ENCODE measurements at regions not wholly inside any gene's neighbourhood (a gene's known extent, or its start where the extent isn't known, plus 50 kb on each side); places are given as distances from the start of the nearest gene placed in this dataset.

DNA sequence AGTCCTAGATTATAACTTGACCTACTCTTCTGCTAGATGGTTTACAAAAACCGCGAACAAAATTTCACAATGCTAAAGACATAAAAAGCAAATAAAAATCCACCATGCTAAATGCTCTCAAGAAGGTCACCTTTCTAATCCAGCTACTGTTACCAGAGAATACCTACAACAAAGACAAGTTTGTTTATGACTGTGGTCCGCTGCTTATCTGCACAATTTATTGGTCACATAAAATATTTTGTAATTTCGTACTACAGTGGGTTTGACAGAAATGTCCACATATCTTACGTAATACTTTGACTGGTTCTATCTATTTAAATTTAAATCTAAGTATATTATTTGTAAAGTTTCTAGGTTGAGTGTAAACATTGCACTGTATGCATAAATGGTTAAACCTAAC is 257.6 kb upstream of the ZNF608 start:
- DNase-seq: no peak

DNA sequence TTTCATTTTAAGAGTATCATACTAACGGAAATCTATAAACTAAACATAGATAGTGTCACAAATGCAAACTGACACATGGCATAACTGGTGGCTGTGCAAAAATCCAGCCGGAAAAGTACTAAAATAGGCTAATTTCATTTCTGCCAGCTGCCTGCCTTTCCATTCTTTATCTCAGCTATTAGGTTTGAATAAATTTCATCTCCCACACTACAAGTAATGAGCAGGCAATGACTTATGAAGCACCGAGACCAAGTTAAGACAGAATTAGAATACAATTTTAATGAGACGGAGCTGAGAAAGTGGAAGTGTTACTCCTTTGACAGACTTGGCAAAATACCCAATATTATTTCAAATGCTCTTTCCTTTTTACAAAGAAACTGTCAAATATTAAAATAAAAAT is 258.8 kb upstream of the ZNF608 start:
- DNase-seq: no peak

DNA sequence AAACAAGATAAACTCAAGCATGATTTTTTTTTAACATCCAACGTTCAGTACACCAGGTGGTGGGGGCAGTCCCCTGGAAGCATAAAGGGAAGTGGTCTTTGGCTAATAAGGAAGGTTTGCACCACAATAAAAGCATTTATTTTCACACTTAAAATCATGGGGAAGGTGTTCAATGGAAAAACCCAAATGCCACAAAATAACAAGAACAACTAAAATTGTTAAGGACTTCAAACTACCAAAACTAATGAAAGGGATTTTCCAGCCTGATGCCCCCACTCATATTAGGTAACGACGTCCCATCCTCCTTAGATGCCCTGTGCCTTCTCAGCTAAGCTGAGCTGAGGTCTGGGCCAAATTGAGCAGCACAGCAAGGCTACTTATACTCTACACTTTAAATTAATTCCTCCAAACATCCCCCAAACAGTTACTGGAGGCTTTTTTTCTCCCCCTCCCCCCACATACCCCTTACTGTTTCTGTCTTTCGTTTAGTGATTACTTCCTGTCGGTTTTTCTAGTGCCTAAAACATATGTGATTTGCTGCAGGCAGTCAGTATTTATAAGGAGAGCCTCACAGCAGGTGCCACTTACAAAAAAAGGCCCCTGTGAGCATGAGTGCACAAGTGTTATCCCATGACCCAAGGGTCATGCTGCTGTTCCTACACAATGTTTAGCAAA is 259.7 kb upstream of the ZNF608 start:
- no peak for DNase-seq

DNA sequence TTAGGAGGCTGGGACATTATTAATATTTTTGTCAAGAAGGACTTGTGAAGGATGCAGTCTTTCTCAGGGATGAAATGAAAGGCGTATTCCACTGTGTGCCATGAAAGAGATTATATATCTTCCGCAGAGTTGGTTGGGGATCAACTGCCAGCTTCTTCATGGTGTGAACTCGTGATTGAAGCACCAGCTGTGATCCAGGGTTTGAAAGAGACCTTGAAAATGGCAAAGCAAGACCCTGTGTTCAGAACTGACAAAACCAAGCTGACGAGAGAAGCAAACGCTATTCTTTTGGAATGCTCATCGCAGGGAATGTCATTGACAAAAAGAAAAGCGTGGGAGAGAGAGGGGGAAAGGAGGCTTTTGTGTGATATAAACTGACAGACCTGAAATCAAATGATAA is 263.9 kb upstream of the ZNF608 start:
- DNase-seq: no peak

DNA sequence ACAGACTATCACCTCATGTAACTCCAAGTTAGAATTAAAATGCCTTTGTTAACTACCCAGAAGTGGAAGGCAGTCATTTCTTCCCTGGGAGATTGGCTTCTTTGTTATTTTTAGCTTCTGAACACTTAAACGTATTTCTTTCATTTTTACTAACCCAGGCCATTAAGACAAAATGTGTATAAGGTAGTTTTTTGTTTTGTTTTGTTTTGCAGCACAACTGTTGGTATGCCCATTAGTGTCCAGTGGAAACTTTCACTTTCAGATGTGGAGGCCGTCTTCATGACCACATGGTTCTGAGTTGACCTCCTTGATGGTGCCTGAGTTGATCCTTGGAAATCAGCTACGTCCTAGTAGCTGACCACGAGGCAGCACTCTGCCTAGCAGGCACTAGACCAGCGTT is 264.6 kb upstream of the ZNF608 start:
- no peak for DNase-seq

DNA sequence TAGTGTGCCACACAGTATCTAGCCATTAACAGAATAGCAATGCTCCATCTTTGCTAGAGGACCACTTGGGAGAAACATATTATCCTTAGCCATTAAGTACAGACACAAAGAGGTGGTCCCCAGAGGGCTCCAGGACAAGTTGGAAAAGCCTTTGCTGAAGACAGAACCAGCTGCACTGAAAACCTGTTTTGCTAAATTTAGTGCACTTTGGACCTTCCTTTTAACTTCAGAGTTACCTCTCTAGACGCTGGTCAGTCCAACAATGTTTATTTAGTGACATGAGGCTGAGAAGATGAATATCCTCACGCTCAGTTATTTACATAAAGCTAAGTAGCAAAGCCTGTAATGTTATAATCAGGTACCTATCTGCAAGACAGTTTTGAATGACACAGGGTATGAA is 265.0 kb upstream of the ZNF608 start:
- DNase-seq: no peak

DNA sequence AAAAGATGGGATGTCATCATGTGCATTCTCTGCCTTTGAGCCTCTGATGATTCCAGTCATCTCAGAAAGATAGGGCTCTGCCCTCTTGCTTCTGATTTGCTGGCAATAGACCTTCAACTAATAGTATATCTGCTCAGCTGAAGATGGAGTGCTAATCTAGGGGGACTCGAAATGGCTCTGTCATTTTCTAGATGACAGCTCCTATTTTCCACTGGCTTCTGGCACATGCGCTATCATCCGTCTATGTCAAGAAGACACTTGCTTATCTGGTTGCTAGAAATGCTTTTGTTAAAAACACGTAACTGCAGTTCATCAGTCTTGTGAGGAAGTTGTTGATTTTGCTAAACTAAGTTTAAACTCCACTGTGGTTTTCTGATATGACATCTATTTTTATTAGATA is 265.5 kb upstream of the ZNF608 start:
- DNase-seq: no peak

DNA sequence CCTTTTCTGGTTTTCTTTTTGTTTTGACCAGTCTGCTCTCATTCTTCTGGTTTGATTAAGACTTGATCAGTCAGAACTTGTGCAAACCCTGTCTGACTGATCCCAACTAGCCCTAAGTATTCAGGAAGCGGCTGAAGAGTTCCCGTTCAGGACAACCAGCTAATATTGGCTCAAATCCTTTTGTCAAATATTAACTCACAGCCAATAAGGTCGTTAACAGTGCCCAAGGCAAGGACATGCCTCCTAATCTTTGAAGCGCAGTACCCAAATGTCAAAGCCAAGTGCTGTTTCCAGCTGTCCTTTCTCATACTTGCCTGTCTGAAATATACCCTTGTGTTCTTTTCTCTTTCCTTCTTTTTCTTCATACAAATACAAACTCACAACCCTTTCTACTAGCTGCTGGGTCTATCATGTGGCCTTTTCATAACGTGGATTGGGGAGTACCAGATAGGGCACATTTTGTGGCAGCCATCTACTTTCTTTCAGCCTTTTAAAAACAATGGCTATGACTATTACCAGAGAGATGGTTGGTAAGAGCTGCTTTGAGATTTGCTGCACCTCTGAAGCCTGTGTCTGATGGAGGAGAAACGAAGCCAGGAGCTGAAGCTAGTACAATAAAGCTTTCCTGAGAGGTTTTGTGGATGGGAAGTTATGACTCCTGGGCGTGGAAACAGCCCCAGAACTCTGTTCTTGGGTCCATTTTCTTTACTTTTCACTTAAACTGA is 266.4 kb upstream of the ZNF608 start:
- no peak for DNase-seq

DNA sequence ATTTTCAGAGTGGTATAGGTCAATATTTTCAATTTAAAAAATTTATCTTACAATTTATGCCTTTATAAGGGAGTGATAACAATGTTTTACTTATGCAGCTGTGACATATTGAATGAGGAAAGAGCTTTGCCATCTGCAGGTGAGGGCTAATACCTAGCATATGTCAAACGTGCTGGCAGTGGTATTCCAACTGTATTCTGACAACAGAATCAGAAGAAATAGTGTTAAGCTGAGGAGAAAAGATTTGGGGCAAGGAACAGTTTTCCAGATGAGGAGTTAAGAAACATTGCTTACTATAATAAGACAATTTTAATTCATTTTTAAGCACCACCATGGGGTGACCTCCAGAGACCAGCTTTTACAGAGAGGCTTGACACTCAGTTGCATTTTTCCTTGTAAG is 267.8 kb upstream of the ZNF608 start:
- DNase-seq: no peak

DNA sequence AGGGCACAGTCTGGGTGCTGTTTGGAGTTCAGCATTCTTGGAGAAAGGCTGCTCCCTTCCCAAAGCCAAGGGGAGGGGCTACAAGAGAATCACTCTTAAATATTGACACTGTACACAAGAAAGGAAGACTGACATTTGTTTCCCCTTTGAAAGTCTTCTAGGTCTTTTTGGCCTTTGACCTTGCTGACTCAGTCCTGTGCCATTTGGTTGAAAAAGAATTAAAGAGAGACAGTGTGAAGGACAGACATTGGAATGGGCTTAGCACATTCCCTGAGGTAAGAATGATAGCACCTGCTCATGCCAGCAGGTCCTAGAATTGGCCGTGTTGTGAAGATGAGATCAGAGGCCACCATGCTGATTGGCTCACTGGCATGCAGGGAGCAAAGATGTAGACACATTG is 271.4 kb upstream of the ZNF608 start:
- no peak for DNase-seq

DNA sequence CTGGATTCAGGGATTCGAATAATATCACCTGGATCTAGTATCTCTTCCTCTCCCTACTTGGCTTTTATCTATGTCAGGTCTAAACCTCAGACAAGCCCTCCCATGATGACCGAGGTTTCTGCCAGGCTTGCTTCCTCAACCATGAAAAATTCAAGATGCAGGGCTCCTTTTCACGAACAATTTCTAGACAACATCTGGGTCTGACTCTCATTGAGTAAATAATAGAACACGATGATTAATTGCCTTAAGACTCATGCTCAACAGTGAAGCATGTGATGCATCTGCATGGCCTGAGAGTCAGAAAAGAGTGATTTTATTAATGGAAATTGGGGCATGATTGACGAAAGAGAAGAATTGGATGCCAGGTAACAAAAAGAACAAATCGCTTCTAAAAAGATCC is 277.2 kb upstream of the ZNF608 start:
- no peak for DNase-seq

DNA sequence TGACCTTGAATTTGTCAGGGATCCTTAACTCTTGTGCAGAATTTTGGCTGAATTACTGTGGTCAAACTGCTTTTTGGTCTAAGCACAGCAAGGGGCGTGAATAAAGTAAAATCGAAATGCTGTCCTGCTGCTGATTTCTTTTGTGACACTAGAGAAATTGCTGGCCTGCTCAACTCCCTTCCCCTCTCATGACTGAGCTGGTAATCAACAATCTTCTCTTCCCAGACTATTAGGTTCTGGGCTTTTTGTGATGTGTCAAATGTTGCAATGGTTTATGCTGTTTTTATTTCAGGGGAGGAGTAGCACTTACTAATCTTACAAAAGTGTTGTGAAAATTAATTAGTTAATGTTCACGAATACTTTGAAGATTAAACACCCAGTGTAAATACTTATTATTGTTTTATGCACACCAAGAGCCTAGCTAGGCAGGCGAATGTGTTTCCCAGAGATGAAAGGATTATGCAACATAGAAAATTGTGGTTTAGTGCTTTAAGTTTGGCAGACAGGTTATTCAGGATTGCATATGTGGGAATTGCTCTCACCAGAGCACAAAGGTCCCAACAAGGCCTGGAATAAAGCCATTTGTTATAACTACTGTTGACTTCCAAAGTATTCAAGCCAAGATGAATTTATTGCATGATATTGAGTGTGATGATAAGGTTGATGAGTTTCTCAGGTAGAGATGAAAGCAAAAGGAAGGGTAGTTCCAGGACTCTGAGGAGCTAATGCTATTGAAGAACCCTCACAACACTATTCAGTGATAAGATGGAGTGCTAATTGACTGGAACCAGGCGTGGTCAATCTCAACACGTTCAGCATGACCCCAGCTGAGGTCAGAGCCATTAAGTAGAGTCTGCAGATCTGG is 280.7 kb upstream of the ZNF608 start:
- DNase-seq: no peak

DNA sequence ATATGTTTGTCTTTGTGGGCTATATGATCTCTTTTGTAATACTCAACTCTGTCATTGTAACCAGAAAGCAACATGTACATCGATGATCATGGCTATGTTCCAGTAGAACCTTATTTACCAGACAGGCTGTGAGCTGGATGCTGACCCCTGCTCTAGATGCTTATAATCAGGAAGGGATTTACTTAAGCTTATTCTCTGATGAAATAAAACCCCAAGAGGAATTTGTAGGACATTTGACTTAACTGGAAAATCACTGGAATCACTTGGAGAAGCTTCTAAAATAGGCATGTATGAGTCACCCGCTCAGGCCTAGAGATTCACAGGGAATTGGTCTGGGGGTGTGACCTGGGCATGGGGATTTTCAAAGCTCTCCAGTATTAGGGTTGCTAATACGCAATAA is 285.8 kb upstream of the ZNF608 start:
- DNase-seq: no peak

DNA sequence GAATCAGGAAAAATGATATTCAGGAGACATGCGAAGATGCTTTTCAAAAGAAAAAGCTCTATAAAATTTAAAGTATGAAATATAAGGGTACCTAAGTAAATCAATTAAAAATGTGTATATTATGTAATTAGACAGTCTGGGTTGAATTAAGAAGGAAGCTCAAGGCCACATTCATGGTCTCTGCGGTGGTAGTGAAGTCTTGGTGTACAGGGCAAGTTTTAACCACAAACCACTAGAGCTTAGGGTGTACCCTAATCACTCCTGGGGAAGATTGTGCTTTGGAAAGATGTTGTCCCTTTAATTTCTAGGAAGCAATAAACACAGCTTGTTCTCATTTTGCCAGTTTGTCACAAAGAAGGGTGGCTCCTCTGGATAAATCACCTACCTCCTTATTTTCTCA is 287.2 kb upstream of the ZNF608 start:
- DNase-seq: no peak

DNA sequence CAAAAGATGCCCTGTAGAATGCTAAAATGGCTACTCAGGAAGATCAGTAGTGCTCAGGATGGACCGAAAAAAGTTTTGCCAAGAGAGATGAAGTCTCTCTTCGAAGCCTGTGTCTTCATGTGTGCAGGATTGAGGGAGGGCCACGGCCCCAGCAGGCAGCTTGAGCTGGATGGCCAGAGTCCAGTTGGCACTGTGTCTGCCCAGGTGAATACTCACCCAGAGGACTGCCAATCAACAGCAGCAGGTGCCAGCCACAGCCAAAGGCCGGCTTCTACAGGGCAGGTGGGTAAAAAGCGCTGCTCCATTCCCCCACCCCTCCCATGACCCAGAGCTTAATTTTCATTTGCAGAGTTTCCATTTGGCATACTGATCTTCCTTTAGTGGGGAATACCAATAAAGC is 287.9 kb upstream of the ZNF608 start:
- no peak for DNase-seq

DNA sequence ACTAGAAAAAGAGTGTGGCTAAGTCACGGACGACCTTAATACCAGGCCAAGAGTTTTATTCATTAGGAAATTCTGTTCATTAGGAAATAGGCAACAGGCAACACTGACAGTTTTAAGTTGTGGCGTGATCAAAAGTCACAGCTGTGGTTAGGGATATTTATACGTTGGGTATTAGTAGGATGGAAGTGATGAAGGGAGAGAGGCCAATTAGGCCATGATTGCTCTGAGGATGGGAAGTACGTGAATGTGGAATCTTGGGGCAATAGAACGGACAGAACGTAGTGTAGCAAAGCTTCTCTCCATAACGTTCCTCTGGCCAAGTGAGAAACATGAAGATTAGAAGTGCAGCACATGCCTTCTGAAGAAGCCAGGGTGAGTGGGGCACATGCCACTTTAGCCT is 290.1 kb upstream of the ZNF608 start:
- DNase-seq: no peak

DNA sequence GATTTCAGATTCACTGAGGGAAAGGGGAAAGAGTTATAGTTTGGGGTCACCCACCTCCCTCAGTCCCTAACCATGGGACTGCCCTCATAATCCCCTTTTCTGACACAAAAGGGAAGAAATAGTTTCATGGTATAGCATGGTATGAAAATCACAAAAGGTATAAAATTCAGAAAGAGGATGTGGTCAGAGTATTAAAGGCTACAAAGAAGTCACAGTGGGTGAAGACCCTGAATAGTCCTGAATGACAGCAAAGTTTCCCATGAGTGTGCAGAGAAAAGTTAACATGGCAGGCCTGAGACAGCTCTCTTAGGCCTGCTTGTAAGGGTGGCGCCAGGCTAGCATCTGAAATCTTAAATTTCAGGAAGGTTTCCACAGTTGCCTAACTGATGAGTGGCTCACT is 290.6 kb upstream of the ZNF608 start:
- no peak for DNase-seq

DNA sequence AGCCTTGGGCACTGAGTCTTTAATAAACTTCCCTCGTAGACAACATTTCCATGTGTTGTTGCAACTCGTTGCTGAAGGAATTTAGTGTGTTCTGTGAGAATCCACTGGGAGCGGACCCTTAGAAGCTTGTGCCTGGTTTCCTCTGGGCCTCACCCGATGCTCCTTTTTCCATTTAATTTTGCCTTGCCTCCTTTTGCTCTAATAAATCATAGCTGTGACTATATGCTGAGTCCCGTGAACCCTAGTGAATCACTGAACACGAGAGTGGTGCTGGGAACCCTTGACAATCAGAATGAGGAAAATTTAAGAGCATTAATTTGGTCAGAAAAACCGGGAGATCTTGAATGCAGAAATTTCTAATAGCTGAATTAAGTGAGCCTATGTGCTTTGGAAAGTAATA is 291.1 kb upstream of the ZNF608 start:
- DNase-seq: no peak

DNA sequence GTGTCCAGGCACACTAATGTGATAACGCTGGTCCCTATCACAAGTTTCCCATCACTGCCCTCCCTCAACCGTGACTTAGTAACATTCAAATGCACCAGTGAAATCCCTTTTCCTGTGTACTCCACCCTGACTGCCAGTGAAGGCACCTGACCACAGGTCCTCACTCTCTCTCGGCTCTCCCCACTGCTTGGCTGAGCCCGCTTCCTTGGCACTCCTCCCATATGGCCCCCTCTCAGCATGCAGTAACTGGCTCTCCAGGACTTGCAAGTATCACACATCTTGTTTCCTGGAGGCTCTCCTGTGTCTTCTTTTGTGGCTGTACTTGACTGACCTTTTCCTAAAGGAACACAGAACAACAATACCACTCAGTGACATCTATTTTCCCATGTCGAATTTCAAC is 292.0 kb upstream of the ZNF608 start:
- no peak for DNase-seq

DNA sequence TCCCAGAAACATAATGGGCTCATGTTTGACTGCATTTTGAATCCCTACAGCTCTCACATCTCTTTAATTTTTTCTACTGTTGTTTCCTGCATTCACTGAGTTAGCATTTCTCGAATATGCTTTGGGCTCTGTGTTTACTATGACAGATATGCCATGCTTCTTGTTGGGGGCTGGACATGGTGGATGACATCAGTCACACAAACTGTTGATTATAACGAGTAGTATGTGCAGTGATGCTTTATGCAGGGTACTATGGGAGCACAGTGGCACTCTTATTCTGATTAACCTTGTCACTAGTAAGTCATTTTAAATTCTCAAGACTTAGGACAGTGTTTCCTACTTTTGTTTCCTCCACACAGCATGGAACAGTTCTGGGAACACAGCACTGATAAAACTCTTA is 295.4 kb upstream of the ZNF608 start:
- DNase-seq: no peak

DNA sequence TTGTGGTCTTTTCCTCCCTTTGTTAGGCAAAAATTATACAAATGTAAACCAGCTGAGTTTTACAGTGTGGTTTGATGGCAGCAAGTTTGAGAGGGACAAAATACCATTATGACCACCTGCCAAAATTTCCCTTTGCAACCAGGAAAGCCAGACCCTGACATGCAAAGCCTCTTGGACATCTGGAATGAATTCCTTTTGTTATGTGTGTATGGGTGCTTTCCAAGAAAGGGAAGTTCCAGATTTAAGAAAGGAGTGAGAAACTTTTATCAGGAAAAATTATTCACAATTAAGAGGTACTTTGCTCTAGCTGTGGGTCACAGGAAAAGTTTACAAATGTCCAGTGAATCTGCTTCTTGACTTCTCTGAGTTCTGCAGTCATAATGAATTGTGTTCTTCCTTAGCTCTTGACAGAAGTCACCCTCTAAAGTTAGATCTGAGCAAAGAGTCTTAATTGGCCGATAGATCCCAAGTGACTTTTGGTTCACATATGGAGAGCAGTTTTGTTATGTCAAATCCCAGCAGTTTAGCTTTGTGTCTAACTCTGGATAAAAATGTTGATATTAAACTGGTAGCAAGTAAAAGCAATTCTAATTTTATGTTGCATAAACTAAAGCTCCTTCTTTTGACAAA is 295.9 kb upstream of the ZNF608 start:
- no peak for DNase-seq

DNA sequence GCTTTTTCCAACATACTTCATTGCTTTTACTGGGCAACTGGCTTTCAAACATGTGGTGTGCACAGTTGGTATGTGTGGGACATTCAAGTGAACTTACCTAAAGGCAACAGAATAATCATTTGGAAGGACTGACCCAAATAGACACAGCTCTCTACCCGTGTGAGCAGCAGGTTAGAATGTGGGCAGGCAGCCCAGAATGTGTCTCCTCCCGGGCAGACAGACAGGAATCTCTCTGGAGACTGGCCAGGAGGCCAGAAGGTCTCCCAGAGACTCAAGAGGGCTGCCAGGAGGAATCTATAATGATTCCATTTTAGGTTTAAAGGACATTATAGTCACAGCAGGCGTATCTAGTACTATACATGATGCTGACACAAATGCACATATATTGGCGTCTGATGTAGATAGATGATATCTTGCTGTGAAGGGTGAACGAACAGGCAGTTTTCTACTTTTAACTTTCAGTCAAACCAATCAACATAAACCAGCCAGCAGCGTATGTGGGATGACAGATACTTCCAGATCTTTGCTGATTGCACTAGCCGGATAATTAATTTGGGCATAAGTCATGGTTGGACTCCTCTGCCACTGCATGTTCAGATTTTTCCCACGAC is 297.4 kb upstream of the ZNF608 start:
- peak in 5 of 51 donors; percentile 4 to 23 (median 9) for DNase-seq
